GM06990 (cell line): ENCODE measurements at regions not wholly inside any gene's neighbourhood (a gene's known extent, or its start where the extent isn't known, plus 50 kb on each side); places are given as distances from the start of the nearest gene placed in this dataset.

ENCODE experiments used
- DNase-seq: peaks from one replicate; pipeline ENCODE4 v3.0.0-alpha.2; 2011; ENCODE audit not compliant: insufficient read length; ENCODE audit errors: extremely low read depth
- H3K27me3 ChIP-seq: replicated peaks from 2 replicates; pipeline ENCODE4 v1.6.0; 2011; ENCODE audit warnings: low read length; ENCODE audit not compliant: control insufficient read depth, insufficient read depth
- H3K36me3 ChIP-seq: 2 replicates; pipeline ENCODE4 v1.5.1; 2011; ENCODE audit warnings: low read length; ENCODE audit not compliant: control insufficient read depth, insufficient read depth
- H3K4me3 ChIP-seq: replicated peaks from 2 replicates; pipeline ENCODE4 v1.5.1; 2011; ENCODE audit warnings: low read depth, mild to moderate bottlenecking, control low read depth, low read length
- CTCF ChIP-seq: IDR thresholded peaks from 2 replicates; pipeline ENCODE4 v1.5.1; 2011; ENCODE audit warnings: low read length, control low read depth, mild to moderate bottlenecking, inconsistent platforms; ENCODE audit not compliant: insufficient read depth, poor library complexity, severe bottlenecking

- no peak for TF ChIP-seq CTCF
- no peaks in the 10 kb centered on the region for H3K27me3 ChIP-seq
- DNase-seq: no peak
- H3K36me3 ChIP-seq: no peaks in the 10 kb centered on the region
- H3K4me3 ChIP-seq: no peak overlapping the region
These were observed 231.0 kb upstream of the THRB start for GRCh38 chr3:24725514-24726255.

GRCh38 chr3:24726423-24726822 lies 231.8 kb upstream of the THRB start:
- no peaks in the 10 kb centered on the region for H3K36me3 ChIP-seq
- no peak for DNase-seq
- H3K27me3 ChIP-seq: no peaks in the 10 kb centered on the region
- H3K4me3 ChIP-seq: no peak overlapping the region
- no peak for TF ChIP-seq CTCF

- Histone ChIP-seq H3K27me3 (no peaks in the 10 kb centered on the region), H3K4me3 (no peak overlapping the region), H3K36me3 (no peaks in the 10 kb centered on the region)
- no peak for TF ChIP-seq CTCF
- DNase-seq: no peak
These were observed 235.5 kb upstream of the THRB start for GRCh38 chr3:24730173-24730572.

- H3K27me3 ChIP-seq: no peaks in the 10 kb centered on the region
- no peak overlapping the region for H3K4me3 ChIP-seq
- no peak for DNase-seq
- H3K36me3 ChIP-seq: no peaks in the 10 kb centered on the region
- no peak for TF ChIP-seq CTCF
These were observed 239.4 kb upstream of the THRB start for GRCh38 chr3:24734019-24734418.

GRCh38 chr3:24736701-24737100 lies 242.1 kb upstream of the THRB start:
- no peak overlapping the region for H3K4me3 ChIP-seq
- no peak for DNase-seq
- no peaks in the 10 kb centered on the region for H3K36me3 ChIP-seq
- TF ChIP-seq CTCF: no peak
- H3K27me3 ChIP-seq: no peaks in the 10 kb centered on the region

- DNase-seq: no peak
- Histone ChIP-seq H3K4me3 (no peak overlapping the region), H3K27me3 (no peaks in the 10 kb centered on the region), H3K36me3 (no peaks in the 10 kb centered on the region)
- no peak for TF ChIP-seq CTCF
These were observed 245.7 kb upstream of the THRB start for GRCh38 chr3:24740326-24740725.
